MM.1S (cell line): ENCODE measurements at regions not wholly inside any gene's neighbourhood (a gene's known extent, or its start where the extent isn't known, plus 50 kb on each side); places are given as distances from the start of the nearest gene placed in this dataset.

ENCODE experiments used
- CTCF ChIP-seq: fragments of 300-600 bp; sonication (generic); IDR thresholded peaks from 2 replicates; pipeline ENCODE4 v1.5.1; 2016; ENCODE audit warnings: antibody characterized with exemption, low read length, mixed read lengths
- EZH2 ChIP-seq: fragments of 300-600 bp; sonication (generic); optimal IDR thresholded peaks from 2 replicates; pipeline ENCODE3; 2017; ENCODE audit warnings: low read depth, mild to moderate bottlenecking, antibody characterized with exemption, low read length, mixed read lengths
- EZH2phosphoT487 ChIP-seq: fragments of 300-600 bp; sonication (generic); IDR thresholded peaks from 2 replicates; pipeline ENCODE4 v1.6.1; 2018; ENCODE audit warnings: antibody characterized with exemption, low read length

- TF ChIP-seq CTCF = no peak
- TF ChIP-seq EZH2phosphoT487 = no peak
- no peak for TF ChIP-seq EZH2
These were observed 451.8 kb downstream of the VRK1 start for GRCh38 chr14:97248973-97249372.
